IMR-90 (cell line): ENCODE measurements at regions not wholly inside any gene's neighbourhood (a gene's known extent, or its start where the extent isn't known, plus 50 kb on each side); places are given as distances from the start of the nearest gene placed in this dataset.

Experiments used
- ATAC-seq: fragments of 200-7000 bp; cut with Tn5 transposase; 2 replicates; pipeline ENCODE4 v1.9.1; 2020; ENCODE audit warnings: low read depth, mild to moderate bottlenecking, moderate library complexity
- BruUV-seq: library from RNA; stranded (reverse); fragments of 400-500 nt; replicated peaks from 2 replicates; lab custom pipeline; 2021; lab: Mats Ljungman, UMichigan
- CTCF ChIA-PET: fragments of 300-600 bp; formaldehyde crosslinking; extraction: SDS; loops from one replicate; lab custom pipeline; 2021; ENCODE audit warnings: antibody characterized with exemption; lab: Yijun Ruan, JAX
- POLR2A ChIA-PET: fragments of 300-600 bp; sonication (Branson Sonifier 250); formaldehyde crosslinking; loops from one replicate; lab custom pipeline; 2022; ENCODE audit warnings: antibody characterized with exemption; ENCODE audit not compliant: unreplicated experiment; lab: Charles Lee
- DNase-seq: peaks from one replicate; pipeline ENCODE4 v3.0.0; 2013
- H2AFZ ChIP-seq: replicated peaks from 2 replicates; pipeline ENCODE3; 2013; ENCODE audit warnings: low read length, mild to moderate bottlenecking; ENCODE audit not compliant: poor library complexity
- H2AK5ac ChIP-seq: 2 replicates; pipeline ENCODE4 v1.6.1; 2013; ENCODE audit warnings: low read depth, low read length, inconsistent platforms
- H2AK9ac ChIP-seq: replicated peaks from 2 replicates; pipeline ENCODE3; 2013; ENCODE audit warnings: mild to moderate bottlenecking, low read depth, low read length, moderate library complexity; ENCODE audit not compliant: poor library complexity
- H2BK120ac ChIP-seq: 2 replicates; pipeline ENCODE4 v1.6.1; 2013; ENCODE audit warnings: low read depth, low read length, inconsistent platforms
- H2BK15ac ChIP-seq: 3 replicates; pipeline ENCODE4 v1.6.1; 2013; ENCODE audit warnings: low read depth, low read length, inconsistent platforms
- H2BK20ac ChIP-seq: 2 replicates; pipeline ENCODE4 v1.6.1; 2013; ENCODE audit warnings: low read depth, mild to moderate bottlenecking, inconsistent platforms, low read length, moderate library complexity
- H2BK5ac ChIP-seq: 2 replicates; pipeline ENCODE4 v1.6.1; 2013; ENCODE audit warnings: mild to moderate bottlenecking, low read depth, low read length, inconsistent platforms; ENCODE audit not compliant: poor library complexity, severe bottlenecking
- H3K14ac ChIP-seq: replicated peaks from 2 replicates; pipeline ENCODE4 v1.6.1; 2013; ENCODE audit warnings: low read depth, low read length, inconsistent platforms
- H3K18ac ChIP-seq: 2 replicates; pipeline ENCODE4 v1.6.1; 2013; ENCODE audit warnings: low read depth, low read length, control low read depth
- H3K23ac ChIP-seq: 2 replicates; pipeline ENCODE4 v1.6.1; 2013; ENCODE audit warnings: low read depth, low read length, inconsistent platforms
- H3K27ac ChIP-seq: 2 replicates; pipeline ENCODE4 v1.5.1; 2013; ENCODE audit warnings: mild to moderate bottlenecking, control low read depth, low read length; ENCODE audit not compliant: insufficient read depth
- H3K27me3 ChIP-seq: 2 replicates; pipeline ENCODE4 v1.6.1; 2013; ENCODE audit warnings: low read length; ENCODE audit not compliant: control insufficient read depth, insufficient read depth
- H3K36me3 ChIP-seq: 2 replicates; pipeline ENCODE4 v1.6.1; 2013; ENCODE audit warnings: low read length, mixed read lengths; ENCODE audit not compliant: control insufficient read depth, insufficient read depth
- H3K4ac ChIP-seq: 2 replicates; pipeline ENCODE4 v1.6.1; 2013; ENCODE audit warnings: low read depth, low read length, inconsistent platforms
- H3K4me1 ChIP-seq: 2 replicates; pipeline ENCODE4 v1.6.1; 2013; ENCODE audit warnings: low read length, mixed read lengths; ENCODE audit not compliant: control insufficient read depth, insufficient read depth
- H3K4me2 ChIP-seq: 2 replicates; pipeline ENCODE4 v1.6.1; 2013; ENCODE audit warnings: low read depth, mild to moderate bottlenecking, control low read depth, low read length, moderate library complexity
- H3K4me3 ChIP-seq: 2 replicates; pipeline ENCODE4 v1.5.1; 2013; ENCODE audit warnings: low read depth, mild to moderate bottlenecking, control low read depth, low read length, moderate library complexity; ENCODE audit not compliant: insufficient read depth
- H3K56ac ChIP-seq: 2 replicates; pipeline ENCODE4 v1.6.1; 2013; ENCODE audit warnings: low read length, inconsistent platforms; ENCODE audit not compliant: insufficient read depth; ENCODE audit errors: extremely low read depth
- H3K79me1 ChIP-seq, 2 experiments: 2 replicates each; pipeline ENCODE4 v1.6.1; 2013; ENCODE audit warnings: low read length in 2 of 2, inconsistent platforms in 1 of 2, low read depth in 1 of 2
- H3K9ac ChIP-seq: 2 replicates; pipeline ENCODE4 v1.6.1; 2013; ENCODE audit warnings: low read depth, low read length, control low read depth
- H3K9me1 ChIP-seq: 2 replicates; pipeline ENCODE4 v1.6.1; 2013; ENCODE audit warnings: low read length, inconsistent platforms; ENCODE audit not compliant: insufficient read depth
- H3K9me3 ChIP-seq: 2 replicates; pipeline ENCODE4 v1.6.1; 2013; ENCODE audit warnings: low read length; ENCODE audit not compliant: control insufficient read depth, insufficient read depth
- H4K20me1 ChIP-seq: 2 replicates; pipeline ENCODE4 v1.6.1; 2013; ENCODE audit warnings: low read length, inconsistent platforms; ENCODE audit not compliant: insufficient read depth
- H4K5ac ChIP-seq: 2 replicates; pipeline ENCODE4 v1.6.1; 2013; ENCODE audit warnings: mild to moderate bottlenecking, low read depth, low read length, control low read depth
- H4K8ac ChIP-seq, 2 experiments: 2 replicates each; pipeline ENCODE4 v1.6.1; 2013; ENCODE audit warnings: low read depth in 2 of 2, low read length in 2 of 2, control low read depth in 1 of 2, inconsistent platforms in 1 of 2
- H4K91ac ChIP-seq: 2 replicates; pipeline ENCODE4 v1.6.1; 2013; ENCODE audit warnings: low read depth, low read length, inconsistent platforms; ENCODE audit not compliant: insufficient read depth
- BHLHE40 ChIP-seq: fragments of 150-350 bp; IDR thresholded peaks from 2 replicates; pipeline ENCODE4 v1.6.1; 2016; ENCODE audit warnings: mild to moderate bottlenecking, low read depth, low read length
- CHD1 ChIP-seq: IDR thresholded peaks from 2 replicates; pipeline ENCODE4 v1.6.1; 2012; ENCODE audit warnings: low read depth, low read length, improper control_type of control experiment
- CTCF ChIP-seq: conservative IDR thresholded peaks from 2 replicates; pipeline ENCODE4 v1.5.1; 2012; ENCODE audit warnings: mild to moderate bottlenecking, low read depth, low read length, improper control_type of control experiment
- ELK1 ChIP-seq: fragments of 150-350 bp; IDR thresholded peaks from 2 replicates; pipeline ENCODE4 v1.6.1; 2016; ENCODE audit warnings: low read depth, mild to moderate bottlenecking, low read length, moderate library complexity, borderline replicate concordance
- FOS ChIP-seq: fragments of 150-350 bp; IDR thresholded peaks from 2 replicates; pipeline ENCODE4 v1.6.1; 2016; ENCODE audit warnings: low read depth, low read length
- MAFK ChIP-seq: IDR thresholded peaks from 2 replicates; pipeline ENCODE4 v1.6.1; 2012; ENCODE audit warnings: low read depth, low read length, improper control_type of control experiment
- MXI1 ChIP-seq: IDR thresholded peaks from 2 replicates; pipeline ENCODE4 v1.6.1; 2012; ENCODE audit warnings: low read depth, mild to moderate bottlenecking, low read length, moderate library complexity, borderline replicate concordance
- RAD21 ChIP-seq: IDR thresholded peaks from 2 replicates; pipeline ENCODE4 v1.6.1; 2012; ENCODE audit warnings: low read length, improper control_type of control experiment
- SMC3 ChIP-seq: fragments of 150-350 bp; IDR thresholded peaks from 2 replicates; pipeline ENCODE4 v1.6.1; 2016; ENCODE audit warnings: low read depth, mild to moderate bottlenecking, antibody characterized with exemption, low read length, moderate library complexity
- USF2 ChIP-seq: fragments of 150-350 bp; IDR thresholded peaks from 2 replicates; pipeline ENCODE4 v1.6.1; 2017; ENCODE audit warnings: mild to moderate bottlenecking, antibody characterized with exemption, low read length, low read depth
- WGBS, 2 experiments: methylation state at CpG; one replicate each; pipeline versions ENCODE4 v1.1.5 to v1.1.7; 2013; ENCODE audit warnings: missing lambda C conversion rate in 2 of 2; ENCODE audit not compliant: insufficient read length in 1 of 2; ENCODE audit errors: extremely low coverage in 2 of 2; 5-methylcytosine and 5-hydroxymethylcytosine counted together
- dilution Hi-C: fragments of 300-500 bp; cut with HindIII; formaldehyde crosslinking; loops from one replicate; pipeline ENCODE4 v1.14.3; 2018; ENCODE audit warnings: low sequenced_read_pairs; ENCODE audit not compliant: unreplicated experiment
- in situ Hi-C: fragments of 300-500 bp; cut with MboI; formaldehyde crosslinking; loops from 3 replicates; pipeline ENCODE4 v1.14.3; 2019; ENCODE audit warnings: low sequenced_read_pairs, inconsistent platforms, mixed read lengths
- intact Hi-C: fragments of 100-400 bp; cut with micrococcal nuclease; formaldehyde crosslinking; loops from 2 replicates; pipeline ENCODE4 v1.10.0; 2022

GRCh38 chr5:44949687-44950086, 140.9 kb downstream of the MRPS30 start:
- no peak for TF ChIP-seq RAD21
- TF ChIP-seq MXI1 = no peak
- TF ChIP-seq BHLHE40 = no peak
- TF ChIP-seq CTCF = no peak
- no peak for TF ChIP-seq SMC3
- no peak for TF ChIP-seq FOS
- no peak for TF ChIP-seq MAFK
- no peak for TF ChIP-seq ELK1
- TF ChIP-seq USF2 = no peak
- TF ChIP-seq CHD1 = no peak
- no peak overlapping the region for H2AFZ ChIP-seq
- no peaks in the 10 kb centered on the region for H3K9me3 ChIP-seq
- no peak overlapping the region for H3K14ac ChIP-seq
- no peak for ATAC-seq
- no peak overlapping the region for H3K18ac ChIP-seq
- no peaks in the 10 kb centered on the region for H4K20me1 ChIP-seq
- CTCF ChIA-PET = no interaction called here
- no CpG with 5 or more reads among the region's 4 CpGs for WGBS, 2 experiments
- no peak overlapping the region for H3K9ac ChIP-seq
- H2BK15ac ChIP-seq = no peak overlapping the region
- no peak overlapping the region for H3K27ac ChIP-seq
- H2BK120ac ChIP-seq = no peak overlapping the region
- intact Hi-C loops = loop anchor here (5.0 kb wide), 1 partner anchor 748 kb away; the partner anchor contains the start of gene HCN1
- DNase-seq = no peak
- H3K4me2 ChIP-seq = no peak overlapping the region
- POLR2A ChIA-PET = no interaction called here
- H2AK9ac ChIP-seq = no peak overlapping the region
- no TSS peak for BruUV-seq
- no peaks in the 10 kb centered on the region for H3K36me3 ChIP-seq
- H2BK5ac ChIP-seq = no peak overlapping the region
- no peaks in the 10 kb centered on the region for H3K27me3 ChIP-seq
- dilution Hi-C loops = no loop called here
- no peak overlapping the region for H3K23ac ChIP-seq
- in situ Hi-C loops = no loop called here
- no peaks in the 10 kb centered on the region for H3K4me1 ChIP-seq
- no peak overlapping the region for H2BK20ac ChIP-seq
- no peak overlapping the region for H3K4me3 ChIP-seq
- no peaks in the 10 kb centered on the region for H3K9me1 ChIP-seq
- H4K5ac ChIP-seq = no peak overlapping the region
- no peak overlapping the region for H3K4ac ChIP-seq
- no peak overlapping the region for H4K91ac ChIP-seq
- H3K79me1 ChIP-seq = no peaks in the 10 kb centered on the region
- no peak overlapping the region for H3K56ac ChIP-seq
- H2AK5ac ChIP-seq = no peak overlapping the region
- H4K8ac ChIP-seq = no peak overlapping the region
